K562 (cell line): ENCODE measurements at regions not wholly inside any gene's neighbourhood (a gene's known extent, or its start where the extent isn't known, plus 50 kb on each side); places are given as distances from the start of the nearest gene placed in this dataset.

ENCODE experiments used
- ATAC-seq: fragments of 200-7000 bp; cut with Tn5 transposase; 3 replicates; pipeline ENCODE4 v1.9.1; 2020; ENCODE audit warnings: moderate library complexity
- BruUV-seq: library from RNA; stranded (reverse); fragments of 400-500 nt; replicated peaks from 2 replicates; lab custom pipeline; 2021; lab: Mats Ljungman, UMichigan
- CTCF ChIA-PET: fragments of 300-600 bp; formaldehyde crosslinking; extraction: SDS; loops from one replicate; lab custom pipeline; 2021; ENCODE audit warnings: low intra/inter-chr PET ratio; lab: Yijun Ruan, JAX
- POLR2A ChIA-PET: fragments of 300-600, 350-650 bp; sonication (Branson Sonifier 250); formaldehyde crosslinking; extraction: SDS; loops from one replicate; lab custom pipeline; 2021; ENCODE audit warnings: antibody characterized with exemption, inconsistent platforms; lab: Yijun Ruan, JAX
- DNase-seq, 4 experiments: peaks; one replicate each; pipeline versions ENCODE4 v3.0.0 to v3.0.0-alpha.2; 2011 to 2018; ENCODE audit warnings: low spot score in 3 of 4, mixed read lengths in 3 of 4; ENCODE audit errors: extremely low read depth in 1 of 4
- FAIRE-seq: peaks from 2 replicates; lab custom pipeline; 2011; peaks lifted over from hg19 to GRCh38; lab: Jason Lieb, UNC
- H2AFZ ChIP-seq: 2 replicates; pipeline ENCODE4 v1.6.0; 2011; ENCODE audit warnings: low read depth, low read length, control low read depth, inconsistent platforms
- H3K27ac ChIP-seq: fragments of 200-600 bp; 3 replicates; pipeline ENCODE4 v1.8.0; 2011; ENCODE audit warnings: low read depth, mild to moderate bottlenecking, control low read depth, inconsistent platforms, low read length, moderate library complexity, mixed read lengths; ENCODE audit errors: extremely low read depth
- H3K27me3 ChIP-seq, 2 experiments: fragments of 300-600 bp in 1 of 2; 2 replicates in 1 of 2; 3 replicates in 1 of 2; pipeline versions ENCODE4 v1.6.0 to v1.8.0; 2011; ENCODE audit warnings: inconsistent platforms in 2 of 2, low read length in 2 of 2, mild to moderate bottlenecking in 1 of 2, mixed read lengths in 1 of 2, moderate library complexity in 1 of 2; ENCODE audit not compliant: control insufficient read depth in 2 of 2, insufficient read depth in 2 of 2
- H3K36me3 ChIP-seq: fragments of 300-600 bp; 3 replicates; pipeline ENCODE4 v1.8.0; 2011; ENCODE audit warnings: mild to moderate bottlenecking, low read length, inconsistent platforms; ENCODE audit not compliant: control insufficient read depth, insufficient read depth
- H3K4me1 ChIP-seq, 2 experiments: fragments of 200-600 bp in 1 of 2; replicated peaks in 1 of 2; 2 replicates in 1 of 2; 3 replicates in 1 of 2; pipeline versions ENCODE4 v1.5.1 to v1.8.0; 2011; ENCODE audit warnings: inconsistent platforms in 2 of 2, low read length in 2 of 2, mild to moderate bottlenecking in 1 of 2, mixed read lengths in 1 of 2, moderate library complexity in 1 of 2; ENCODE audit not compliant: control insufficient read depth in 2 of 2, insufficient read depth in 2 of 2
- H3K4me2 ChIP-seq: 2 replicates; pipeline ENCODE4 v1.6.1; 2011; ENCODE audit warnings: low read length, control low read depth, inconsistent platforms, mixed read lengths; ENCODE audit not compliant: insufficient read depth
- H3K4me3 ChIP-seq: fragments of 200-600 bp; sonication (generic), shearing (Covaris generic); 2 replicates; pipeline ENCODE4 v1.5.1; 2016; ENCODE audit warnings: control low read depth, inconsistent platforms
- H3K79me2 ChIP-seq: fragments of 200-600 bp; 3 replicates; pipeline ENCODE4 v1.8.0; 2011; ENCODE audit warnings: low read length, inconsistent platforms; ENCODE audit not compliant: control insufficient read depth, insufficient read depth
- H3K9ac ChIP-seq, 2 experiments: 2 replicates each; pipeline versions ENCODE4 v1.6.0 to v1.6.1; 2011; ENCODE audit warnings: low read depth in 2 of 2, low read length in 2 of 2, control low read depth in 1 of 2, inconsistent platforms in 1 of 2, mild to moderate bottlenecking in 1 of 2, mixed read lengths in 1 of 2; ENCODE audit not compliant: insufficient read depth in 1 of 2
- H3K9me1 ChIP-seq: one replicate; pipeline ENCODE4 v1.6.0; 2011; ENCODE audit warnings: inconsistent platforms, mild to moderate bottlenecking, low read length, moderate library complexity; ENCODE audit not compliant: control insufficient read depth, insufficient read depth
- H3K9me3 ChIP-seq: replicated peaks from 2 replicates; pipeline ENCODE4 v1.5.1; 2011; ENCODE audit warnings: low read depth, low read length, inconsistent platforms; ENCODE audit not compliant: control insufficient read depth, insufficient read depth
- H4K20me1 ChIP-seq: replicated peaks from 2 replicates; pipeline ENCODE4 v1.6.1; 2011; ENCODE audit warnings: low read length, inconsistent platforms, mixed read lengths; ENCODE audit not compliant: control insufficient read depth, insufficient read depth
- ETS2 ChIP-seq: IDR thresholded peaks from 2 replicates; pipeline ENCODE4 v1.6.1; 2016; ENCODE audit warnings: borderline replicate concordance, missing genetic modification characterization, mild to moderate bottlenecking, moderate library complexity, missing compliant biosample characterization; ENCODE audit not compliant: poor library complexity, severe bottlenecking
- KDM2B ChIP-seq: fragments of 250-450 bp; sonication (Bioruptor Pico); IDR thresholded peaks from 2 replicates; pipeline ENCODE4 v1.8.0; 2021; ENCODE audit warnings: mild to moderate bottlenecking, moderate library complexity
- KLF16 ChIP-seq: IDR thresholded peaks from 2 replicates; pipeline ENCODE4 v1.6.1; 2016; ENCODE audit warnings: antibody characterized with exemption
- RFX7 ChIP-seq: fragments of 250-450 bp; sonication (Bioruptor Pico); IDR thresholded peaks from 2 replicates; pipeline ENCODE4 v1.5.1; 2021; ENCODE audit warnings: mild to moderate bottlenecking
- SMARCA5 ChIP-seq: fragments of 450-650 bp; IDR thresholded peaks from 2 replicates; pipeline ENCODE4 v1.6.1; 2016
- SNAPC5 ChIP-seq: fragments of 250-450 bp; sonication (Bioruptor Pico); IDR thresholded peaks from 2 replicates; pipeline ENCODE4 v1.8.0; 2021; ENCODE audit warnings: moderate library complexity, mild to moderate bottlenecking, inconsistent platforms
- SUPT5H ChIP-seq: fragments of 450-650 bp; IDR thresholded peaks from 2 replicates; pipeline ENCODE4 v1.6.1; 2016
- XRCC3 ChIP-seq: fragments of 450-650 bp; IDR thresholded peaks from 2 replicates; pipeline ENCODE4 v1.6.1; 2017; ENCODE audit warnings: mild to moderate bottlenecking, moderate library complexity
- WGBS: fragments of 100-300 bp; shearing (Covaris generic); methylation state at CpG from one replicate; pipeline ENCODE4 v1.1.6; 2016; ENCODE audit warnings: low coverage, mixed read lengths; ENCODE audit not compliant: insufficient coverage; ENCODE audit errors: missing lambda C conversion rate; 5-methylcytosine and 5-hydroxymethylcytosine counted together
- in situ Hi-C: fragments of 300-500 bp; cut with MboI; formaldehyde crosslinking; loops from 4 replicates; pipeline ENCODE4 v1.15.0; 2018; ENCODE audit warnings: inconsistent platforms, mixed read lengths
- intact Hi-C: fragments of 100-400 bp; cut with micrococcal nuclease; formaldehyde crosslinking; loops from 2 replicates; pipeline ENCODE4 v1.14.2; 2022

DNA sequence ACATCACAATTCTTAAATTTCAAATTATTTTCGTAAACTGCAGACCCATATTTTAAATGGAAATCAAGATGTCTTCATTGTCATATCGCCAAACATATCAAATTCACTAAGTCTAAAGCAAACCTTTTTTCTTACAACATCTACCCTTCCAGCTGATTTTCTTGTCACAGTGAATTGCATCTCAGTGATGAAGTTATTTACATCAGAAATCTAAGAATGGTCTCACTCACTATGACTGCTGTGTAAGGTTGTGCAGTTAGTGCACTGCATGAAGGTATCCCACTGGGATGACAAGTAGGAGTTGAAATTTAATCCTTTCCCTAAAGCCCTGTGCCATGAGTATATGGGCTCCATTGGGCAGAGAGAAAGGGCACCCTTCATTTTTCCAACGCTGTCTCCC is 399.4 kb upstream of the ITGA1 start:
- in situ Hi-C loops = no loop called here
- WGBS = 0% methylated on average over 3 of the region's 3 CpGs
- DNase-seq (no peak), ATAC-seq (no peak), FAIRE-seq (no peak)
- BruUV-seq = no TSS peak
- intact Hi-C loops = no loop called here
- Histone ChIP-seq H3K27me3 (no peaks in the 10 kb centered on the region), H3K79me2 (no peaks in the 10 kb centered on the region), H2AFZ (no peak overlapping the region), H3K9me3 (no peaks in the 10 kb centered on the region; the same call in 1 of the 2 replicates), H3K9me1 (no peaks in the 10 kb centered on the region), H3K9ac (no peak overlapping the region), H3K4me3 (no peak overlapping the region), H3K27ac (no peak overlapping the region), H3K36me3 (no peaks in the 10 kb centered on the region), H3K4me2 (no peak overlapping the region), H4K20me1 (no peaks in the 10 kb centered on the region), H3K4me1 (no peaks in the 10 kb centered on the region)
- TF ChIP-seq RFX7 (CRISPR knock-in tag) = no peak
- no peak for TF ChIP-seq KDM2B (CRISPR knock-in tag)
- TF ChIP-seq SNAPC5 = no peak
- TF ChIP-seq SUPT5H = no peak
- CTCF ChIA-PET = no interaction called here
- POLR2A ChIA-PET = no interaction called here

- ChIA-PET POLR2A (no interaction called here), CTCF (no interaction called here)
- H2AFZ ChIP-seq = no peak overlapping the region
- H3K4me3 ChIP-seq = no peak overlapping the region
- no peak for DNase-seq
- H3K9ac ChIP-seq = no peak overlapping the region
- intact Hi-C loops (no loop called here), in situ Hi-C loops (no loop called here)
- no peak for ATAC-seq
- H3K9me1 ChIP-seq = no peaks in the 10 kb centered on the region
- BruUV-seq = no TSS peak
- no peak overlapping the region for H3K4me2 ChIP-seq
- no peaks in the 10 kb centered on the region for H3K79me2 ChIP-seq
- H3K4me1 ChIP-seq = no peaks in the 10 kb centered on the region
- H4K20me1 ChIP-seq = no peaks in the 10 kb centered on the region
- H3K27me3 ChIP-seq = no peaks in the 10 kb centered on the region
- 0% methylated on average over 3 of the region's 3 CpGs for WGBS
- H3K36me3 ChIP-seq = no peaks in the 10 kb centered on the region
- H3K9me3 ChIP-seq = no peaks in the 10 kb centered on the region; the same call in 1 of the 2 replicates
- no peak overlapping the region for H3K27ac ChIP-seq
- no peak for FAIRE-seq
- no peak for TF ChIP-seq KLF16
- no peak for TF ChIP-seq XRCC3
- no peak for TF ChIP-seq SMARCA5
- no peak for TF ChIP-seq ETS2
These were observed 395.4 kb upstream of the ITGA1 start for GRCh38 chr5:52392321-52392720.
